HFFc6 (cell line): ENCODE measurements at regions not wholly inside any gene's neighbourhood (a gene's known extent, or its start where the extent isn't known, plus 50 kb on each side); places are given as distances from the start of the nearest gene placed in this dataset.
A peak's percentile ranks its signal among the peaks of the same experiment; 100 is the strongest.

ENCODE experiments used
- DNase-seq: peaks from one replicate; pipeline ENCODE4 v3.0.0-alpha.2; 2018
- H3K27ac Mint-ChIP-seq: 2 replicates; pipeline ENCODE4 v1.8.0; 2020; ENCODE audit warnings: mild to moderate bottlenecking, mixed read lengths
- H3K27me3 Mint-ChIP-seq: 2 replicates; pipeline ENCODE4 v1.8.0; 2021; ENCODE audit warnings: mild to moderate bottlenecking, moderate library complexity, mixed read lengths; ENCODE audit not compliant: insufficient read depth
- H3K36me3 Mint-ChIP-seq: 2 replicates; pipeline ENCODE4 v1.8.0; 2021; ENCODE audit warnings: low read depth, mixed read lengths
- H3K4me1 Mint-ChIP-seq: 2 replicates; pipeline ENCODE4 v1.8.0; 2020; ENCODE audit warnings: low read depth, mixed read lengths
- H3K4me3 Mint-ChIP-seq: 2 replicates; pipeline ENCODE4 v1.8.0; 2020; ENCODE audit warnings: mild to moderate bottlenecking, moderate library complexity, mixed read lengths
- H3K9me3 Mint-ChIP-seq: 2 replicates; pipeline ENCODE4 v1.8.0; 2020; ENCODE audit warnings: mild to moderate bottlenecking, mixed read lengths
- CTCF ChIP-seq: fragments of 200-600 bp; sonication (generic); IDR thresholded peaks from 2 replicates; pipeline ENCODE4 v1.5.0; 2021; ENCODE audit warnings: antibody characterized with exemption, mild to moderate bottlenecking

- Mint-ChIP-seq H3K4me1 (peaks cover 4% of the 10 kb centered on the region), H3K36me3 (no peaks in the 10 kb centered on the region; the same call in 1 of the 2 replicates), H3K27ac (no peak overlapping the region), H3K4me3 (no peak overlapping the region), H3K9me3 (no peaks in the 10 kb centered on the region), H3K27me3 (peaks cover 66% of the 10 kb centered on the region)
- DNase-seq: no peak
- no peak for TF ChIP-seq CTCF
Measured at GRCh38 chr11:123362941-123363340, 67.1 kb upstream of the GRAMD1B start.

- Mint-ChIP-seq H3K27me3 (peaks cover 63% of the 10 kb centered on the region), H3K4me3 (no peak overlapping the region), H3K9me3 (no peaks in the 10 kb centered on the region), H3K4me1 (peaks cover 8% of the 10 kb centered on the region), H3K27ac (no peak overlapping the region), H3K36me3 (no peaks in the 10 kb centered on the region; the same call in 1 of the 2 replicates)
- no peak for DNase-seq
- no peak for TF ChIP-seq CTCF
Measured at GRCh38 chr11:123362186-123362585, 67.9 kb upstream of the GRAMD1B start.

GRCh38 chr11:123361110-123361509, 69.0 kb upstream of the GRAMD1B start:
- Mint-ChIP-seq H3K36me3 (no peaks in the 10 kb centered on the region; the same call in 1 of the 2 replicates), H3K4me3 (no peak overlapping the region), H3K4me1 (peaks cover 8% of the 10 kb centered on the region), H3K27ac (no peak overlapping the region), H3K27me3 (peaks cover 58% of the 10 kb centered on the region), H3K9me3 (no peaks in the 10 kb centered on the region)
- DNase-seq: no peak
- TF ChIP-seq CTCF: no peak

- Mint-ChIP-seq H3K27me3 (peaks cover 58% of the 10 kb centered on the region), H3K27ac (no peak overlapping the region), H3K4me1 (peaks cover 8% of the 10 kb centered on the region), H3K4me3 (no peak overlapping the region), H3K36me3 (no peaks in the 10 kb centered on the region; the same call in 1 of the 2 replicates), H3K9me3 (no peaks in the 10 kb centered on the region)
- DNase-seq: no peak
- no peak for TF ChIP-seq CTCF
Measured at GRCh38 chr11:123360267-123360936, 69.7 kb upstream of the GRAMD1B start.

- peaks cover 48% of the 10 kb centered on the region for H3K27me3 Mint-ChIP-seq
- no peak for DNase-seq
- H3K4me3 Mint-ChIP-seq: peak overlapping the region; percentile 87
Measured at GRCh38 chr11:123357990-123358827, 71.9 kb upstream of the GRAMD1B start.

More at GRCh38 chr11:123357990-123358827, 71.9 kb upstream of the GRAMD1B start:
- Mint-ChIP-seq H3K27ac (no peak overlapping the region), H3K36me3 (no peaks in the 10 kb centered on the region; the same call in 1 of the 2 replicates), H3K4me1 (peaks cover 8% of the 10 kb centered on the region), H3K9me3 (no peaks in the 10 kb centered on the region)
- peak; percentile 26; the same call in 1 of the 2 replicates for TF ChIP-seq CTCF
